ENCODE measurements at regions not wholly inside any gene's neighbourhood (a gene's known extent, or its start where the extent isn't known, plus 50 kb on each side); places are given as distances from the start of the nearest gene placed in this dataset.

GRCh38 chr17:71969500-71969899, 151.3 kb upstream of the SOX9 start:
- DNase-seq (ENCODE audit: low spot score in 2 of 2), result no peak
- no peaks in the 10 kb centered on the region for H3K36me3 Mint-ChIP-seq
- peaks cover 1% of the 10 kb centered on the region for H3K9me3 Mint-ChIP-seq
- no peak for ATAC-seq (ENCODE audit: low read depth)
- H3K4me1 Mint-ChIP-seq, result no peaks in the 10 kb centered on the region
- no peak overlapping the region for H3K27ac Mint-ChIP-seq
- no peaks in the 10 kb centered on the region for H3K27me3 Mint-ChIP-seq
- no peak overlapping the region for H3K4me3 Mint-ChIP-seq

GRCh38 chr17:71970312-71970711, 150.5 kb upstream of the SOX9 start:
- no peaks in the 10 kb centered on the region for H3K27me3 Mint-ChIP-seq
- H3K9me3 Mint-ChIP-seq, result peaks cover 1% of the 10 kb centered on the region
- no peaks in the 10 kb centered on the region for H3K4me1 Mint-ChIP-seq
- no peak overlapping the region for H3K4me3 Mint-ChIP-seq
- H3K27ac Mint-ChIP-seq, result no peak overlapping the region
- H3K36me3 Mint-ChIP-seq, result no peaks in the 10 kb centered on the region
- ATAC-seq (ENCODE audit: low read depth), result no peak
- DNase-seq (ENCODE audit: low spot score in 2 of 2), result no peak

GRCh38 chr17:71974051-71974450, 146.8 kb upstream of the SOX9 start:
- no peak for ATAC-seq (ENCODE audit: low read depth)

GRCh38 chr17:71975331-71975801, 145.5 kb upstream of the SOX9 start:
- Mint-ChIP-seq H3K4me1 (no peaks in the 10 kb centered on the region), H3K9me3 (peaks cover 1% of the 10 kb centered on the region), H3K4me3 (no peak overlapping the region), H3K27me3 (no peaks in the 10 kb centered on the region), H3K36me3 (no peaks in the 10 kb centered on the region), H3K27ac (no peak overlapping the region)
- DNase-seq (ENCODE audit: low spot score in 2 of 2) (no peak), ATAC-seq (ENCODE audit: low read depth) (no peak)

More at GRCh38 chr17:71974051-71974450, 146.8 kb upstream of the SOX9 start:
- Mint-ChIP-seq H3K36me3 (no peaks in the 10 kb centered on the region), H3K9me3 (peaks cover 1% of the 10 kb centered on the region), H3K4me1 (no peaks in the 10 kb centered on the region), H3K27ac (no peak overlapping the region), H3K27me3 (no peaks in the 10 kb centered on the region), H3K4me3 (no peak overlapping the region)
- no peak for DNase-seq (ENCODE audit: low spot score in 2 of 2)

- DNase-seq (ENCODE audit: low spot score in 2 of 2), result no peak
Observed at GRCh38 chr17:71976011-71976649, 144.7 kb upstream of the SOX9 start.

GRCh38 chr17:71978435-71978834, 142.4 kb upstream of the SOX9 start:
- ATAC-seq (ENCODE audit: low read depth) (no peak), DNase-seq (ENCODE audit: low spot score in 2 of 2) (no peak)
- H3K9me3 Mint-ChIP-seq, result peaks cover 2% of the 10 kb centered on the region
- no peaks in the 10 kb centered on the region for H3K36me3 Mint-ChIP-seq
- no peaks in the 10 kb centered on the region for H3K4me1 Mint-ChIP-seq
- H3K27me3 Mint-ChIP-seq, result no peaks in the 10 kb centered on the region
- H3K4me3 Mint-ChIP-seq, result no peak overlapping the region
- no peak overlapping the region for H3K27ac Mint-ChIP-seq

More at GRCh38 chr17:71976011-71976649, 144.7 kb upstream of the SOX9 start:
- ATAC-seq (ENCODE audit: low read depth), result no peak
- H3K27me3 Mint-ChIP-seq, result no peaks in the 10 kb centered on the region
- H3K4me3 Mint-ChIP-seq, result no peak overlapping the region
- no peaks in the 10 kb centered on the region for H3K4me1 Mint-ChIP-seq
- peaks cover 1% of the 10 kb centered on the region for H3K9me3 Mint-ChIP-seq
- no peaks in the 10 kb centered on the region for H3K36me3 Mint-ChIP-seq
- no peak overlapping the region for H3K27ac Mint-ChIP-seq

- Mint-ChIP-seq H3K4me1 (no peaks in the 10 kb centered on the region), H3K27ac (no peak overlapping the region), H3K36me3 (no peaks in the 10 kb centered on the region), H3K9me3 (peaks cover 4% of the 10 kb centered on the region), H3K27me3 (no peaks in the 10 kb centered on the region), H3K4me3 (no peak overlapping the region)
- DNase-seq (ENCODE audit: low spot score in 2 of 2) (no peak), ATAC-seq (ENCODE audit: low read depth) (no peak)
Observed at GRCh38 chr17:71980171-71980570, 140.6 kb upstream of the SOX9 start.

- Mint-ChIP-seq H3K4me3 (no peak overlapping the region), H3K9me3 (peaks cover 4% of the 10 kb centered on the region), H3K36me3 (no peaks in the 10 kb centered on the region), H3K27me3 (no peaks in the 10 kb centered on the region), H3K4me1 (no peaks in the 10 kb centered on the region), H3K27ac (no peak overlapping the region)
- no peak for DNase-seq (ENCODE audit: low spot score in 2 of 2)
- no peak for ATAC-seq (ENCODE audit: low read depth)
Observed at GRCh38 chr17:71983828-71984227, 137.0 kb upstream of the SOX9 start.

- Mint-ChIP-seq H3K27ac (no peak overlapping the region), H3K9me3 (peaks cover 4% of the 10 kb centered on the region), H3K27me3 (no peaks in the 10 kb centered on the region), H3K4me1 (no peaks in the 10 kb centered on the region), H3K36me3 (no peaks in the 10 kb centered on the region), H3K4me3 (no peak overlapping the region)
- ATAC-seq (ENCODE audit: low read depth) (no peak), DNase-seq (ENCODE audit: low spot score in 2 of 2) (no peak)
Observed at GRCh38 chr17:71985111-71986039, 135.4 kb upstream of the SOX9 start.

GRCh38 chr17:71986886-71987285, 133.9 kb upstream of the SOX9 start:
- no peak for DNase-seq (ENCODE audit: low spot score in 2 of 2)
- no peak for ATAC-seq (ENCODE audit: low read depth)
- Mint-ChIP-seq H3K27me3 (no peaks in the 10 kb centered on the region), H3K4me3 (no peak overlapping the region), H3K4me1 (no peaks in the 10 kb centered on the region), H3K27ac (no peak overlapping the region), H3K9me3 (peaks cover 2% of the 10 kb centered on the region), H3K36me3 (no peaks in the 10 kb centered on the region)

- H3K27ac Mint-ChIP-seq, result no peak overlapping the region
- no peaks in the 10 kb centered on the region for H3K36me3 Mint-ChIP-seq
- H3K4me3 Mint-ChIP-seq, result no peak overlapping the region
- no peaks in the 10 kb centered on the region for H3K4me1 Mint-ChIP-seq
- no peaks in the 10 kb centered on the region for H3K27me3 Mint-ChIP-seq
- DNase-seq (ENCODE audit: low spot score in 2 of 2) (no peak), ATAC-seq (ENCODE audit: low read depth) (no peak)
- H3K9me3 Mint-ChIP-seq, result peaks cover 2% of the 10 kb centered on the region
Observed at GRCh38 chr17:71987634-71988033, 133.2 kb upstream of the SOX9 start.

GRCh38 chr17:71989117-71989516, 131.7 kb upstream of the SOX9 start:
- no peak for ATAC-seq (ENCODE audit: low read depth)
- H3K27ac Mint-ChIP-seq, result no peak overlapping the region
- H3K27me3 Mint-ChIP-seq, result no peaks in the 10 kb centered on the region

GRCh38 chr17:71993363-71993762, 127.5 kb upstream of the SOX9 start:
- Mint-ChIP-seq H3K9me3 (no peaks in the 10 kb centered on the region), H3K27me3 (no peaks in the 10 kb centered on the region), H3K4me3 (no peak overlapping the region), H3K4me1 (no peaks in the 10 kb centered on the region), H3K27ac (no peak overlapping the region), H3K36me3 (no peaks in the 10 kb centered on the region)
- ATAC-seq (ENCODE audit: low read depth) (no peak), DNase-seq (ENCODE audit: low spot score in 2 of 2) (no peak)

More at GRCh38 chr17:71989117-71989516, 131.7 kb upstream of the SOX9 start:
- DNase-seq (ENCODE audit: low spot score in 2 of 2), result no peak
- no peaks in the 10 kb centered on the region for H3K36me3 Mint-ChIP-seq
- H3K9me3 Mint-ChIP-seq, result peaks cover 2% of the 10 kb centered on the region
- H3K4me1 Mint-ChIP-seq, result no peaks in the 10 kb centered on the region
- H3K4me3 Mint-ChIP-seq, result no peak overlapping the region

- DNase-seq (ENCODE audit: low spot score in 2 of 2) (no peak), ATAC-seq (ENCODE audit: low read depth) (no peak)
- Mint-ChIP-seq H3K27ac (no peak overlapping the region), H3K36me3 (no peaks in the 10 kb centered on the region), H3K4me3 (no peak overlapping the region), H3K9me3 (no peaks in the 10 kb centered on the region), H3K27me3 (no peaks in the 10 kb centered on the region), H3K4me1 (no peaks in the 10 kb centered on the region)
Observed at GRCh38 chr17:71995590-71995989, 125.2 kb upstream of the SOX9 start.

Measured in memory B cell (primary cell).